Transverse colon (tissue), 4 donors: ENCODE measurements at regions not wholly inside any gene's neighbourhood (a gene's known extent, or its start where the extent isn't known, plus 50 kb on each side); places are given as distances from the start of the nearest gene placed in this dataset.

Experiments used
- DNase-seq: peaks from one replicate; pipeline ENCODE4 v3.0.0-alpha.2; 2019
- H3K27ac ChIP-seq, 4 donors: fragments of 200-600 bp; sonication (generic); 2 replicates each; pipeline ENCODE4 v1.5.1; 2016 to 2018; ENCODE audit warnings: inconsistent platforms in 4 of 4
- H3K27me3 ChIP-seq: fragments of 200-600 bp; sonication (generic); 2 replicates; pipeline ENCODE4 v1.5.1; 2017; ENCODE audit warnings: inconsistent platforms
- H3K36me3 ChIP-seq, 4 donors: fragments of 200-600 bp; sonication (generic); 2 replicates each; pipeline ENCODE4 v1.5.1; 2017 to 2019; ENCODE audit warnings: inconsistent platforms in 4 of 4
- H3K4me1 ChIP-seq, 4 donors: fragments of 200-600 bp; sonication (generic); 2 replicates each; pipeline ENCODE4 v1.5.1; 2017 to 2020; ENCODE audit warnings: inconsistent platforms in 4 of 4
- H3K4me3 ChIP-seq, 4 donors: fragments of 200-600 bp; sonication (generic); 1 replicate in 1 of 4; 2 replicates in 3 of 4; pipeline versions ENCODE4 v1.5.1 to v1.6.1; 2017 to 2019; ENCODE audit warnings: inconsistent platforms in 4 of 4
- H3K9me3 ChIP-seq, 2 donors: fragments of 200-600 bp; sonication (generic); 2 replicates each; pipeline ENCODE4 v1.5.1; 2017 to 2019; ENCODE audit warnings: inconsistent platforms in 2 of 2
- CTCF ChIP-seq, 5 experiments: fragments of 200-600 bp in 3 of 5; fragments of 450-650 bp in 2 of 5; sonication (generic) in 3 of 5; IDR thresholded peaks; 1 replicate in 2 of 5; 2 replicates in 3 of 5; pipeline ENCODE4 v1.5.1; 2016 to 2017; ENCODE audit warnings: antibody characterized with exemption in 5 of 5, inconsistent platforms in 3 of 5, mild to moderate bottlenecking in 2 of 5, moderate library complexity in 1 of 5
- EP300 ChIP-seq: sonication (generic); formaldehyde crosslinking; IDR thresholded peaks from one replicate; pipeline ENCODE4 v1.6.1; 2017; ENCODE audit warnings: antibody characterized with exemption, low read depth
- POLR2A ChIP-seq: fragments of 450-650 bp; IDR thresholded peaks from one replicate; pipeline ENCODE4 v1.6.1; 2016; ENCODE audit warnings: antibody characterized with exemption, mild to moderate bottlenecking, moderate library complexity
- POLR2AphosphoS5 ChIP-seq, 3 donors: sonication (generic); formaldehyde crosslinking; IDR thresholded peaks; one replicate each; pipeline ENCODE4 v1.6.1; 2016; ENCODE audit warnings: antibody characterized with exemption in 3 of 3
- WGBS, 2 donors: methylation state at CpG; one replicate each; pipeline ENCODE4 v1.1.5; 2018; ENCODE audit warnings: low coverage in 1 of 2; 5-methylcytosine and 5-hydroxymethylcytosine counted together
- in situ Hi-C, 4 donors: fragments of 200-750 bp; cut with MboI; loops; one replicate each; pipeline versions ENCODE4 v1.15.0 to v1.15.1; 2017; ENCODE audit warnings: low sequenced_read_pairs in 3 of 4, low pct_ligation_motif_present in 1 of 4, low pct_unique_long_range_greater_than_20kb in 1 of 4
- intact Hi-C: fragments of 100-400 bp; cut with DNase I; formaldehyde crosslinking; loops from one replicate; pipeline ENCODE4 v1.15.1; 2023; ENCODE audit warnings: low total_unique reads

GRCh38 chr13:54361460-54361859 is 1332.8 kb downstream of the OLFM4 start:
- peaks cover 3 to 7% of the 10 kb centered on the region in 2 donors for H3K9me3 ChIP-seq
- H3K4me1 ChIP-seq: no peaks in the 10 kb centered on the region
- no peak for DNase-seq
- H3K36me3 ChIP-seq: no peaks in the 10 kb centered on the region
- 81 to 100% methylated on average over 1 of the region's 1 CpG for WGBS, 2 donors
- no peaks in the 10 kb centered on the region for H3K27me3 ChIP-seq
- no peak overlapping the region for H3K4me3 ChIP-seq
- intact Hi-C loops (no loop called here), in situ Hi-C loops (no loop called here)
- H3K27ac ChIP-seq: no peak overlapping the region
- TF ChIP-seq POLR2A (no peak), POLR2AphosphoS5 (IDR thresholded peaks at IDR 0.05) (no peak), CTCF (IDR thresholded peaks at IDR 0.05) (no peak), EP300 (no peak)

- in situ Hi-C loops (no loop called here), intact Hi-C loops (no loop called here)
- no peak for DNase-seq
- no peak overlapping the region for H3K4me3 ChIP-seq
- no peaks in the 10 kb centered on the region for H3K27me3 ChIP-seq
- peaks cover 0 to 4% of the 10 kb centered on the region in 2 donors for H3K9me3 ChIP-seq
- H3K27ac ChIP-seq: no peak overlapping the region
- no peaks in the 10 kb centered on the region for H3K4me1 ChIP-seq
- WGBS, 2 donors: 94% methylated on average over 1 of the region's 1 CpG
- H3K36me3 ChIP-seq: no peaks in the 10 kb centered on the region
- TF ChIP-seq EP300: no peak
- TF ChIP-seq POLR2AphosphoS5 (IDR thresholded peaks at IDR 0.05): no peak
- TF ChIP-seq CTCF (IDR thresholded peaks at IDR 0.05): no peak
- TF ChIP-seq POLR2A: no peak
Measured at GRCh38 chr13:54366728-54367127, 1338.1 kb downstream of the OLFM4 start.

- Histone ChIP-seq H3K27ac (no peak overlapping the region), H3K36me3 (no peaks in the 10 kb centered on the region), H3K27me3 (no peaks in the 10 kb centered on the region), H3K9me3 (peaks cover 0 to 4% of the 10 kb centered on the region in 2 donors), H3K4me1 (no peaks in the 10 kb centered on the region), H3K4me3 (no peak overlapping the region)
- 37 to 57% methylated on average over 3 to 5 of the region's 5 CpGs for WGBS, 2 donors
- in situ Hi-C loops (no loop called here), intact Hi-C loops (no loop called here)
- DNase-seq: no peak
- TF ChIP-seq POLR2A (no peak), EP300 (no peak), CTCF (IDR thresholded peaks at IDR 0.05) (no peak), POLR2AphosphoS5 (IDR thresholded peaks at IDR 0.05) (no peak)
Measured at GRCh38 chr13:54367639-54368271, 1339.1 kb downstream of the OLFM4 start.

- no peaks in the 10 kb centered on the region for H3K36me3 ChIP-seq
- no peak overlapping the region for H3K4me3 ChIP-seq
- no peaks in the 10 kb centered on the region for H3K4me1 ChIP-seq
- no peak for DNase-seq
- intact Hi-C loops: no loop called here
- H3K9me3 ChIP-seq: peaks cover 0 to 4% of the 10 kb centered on the region in 2 donors
- in situ Hi-C loops: no loop called here
- TF ChIP-seq CTCF (IDR thresholded peaks at IDR 0.05) (no peak), POLR2A (no peak), EP300 (no peak), POLR2AphosphoS5 (IDR thresholded peaks at IDR 0.05) (no peak)
- H3K27ac ChIP-seq: no peak overlapping the region
- H3K27me3 ChIP-seq: no peaks in the 10 kb centered on the region
Measured at GRCh38 chr13:54368387-54368786, 1339.8 kb downstream of the OLFM4 start.
